ENCODE measurements at regions not wholly inside any gene's neighbourhood (a gene's known extent, or its start where the extent isn't known, plus 50 kb on each side); places are given as distances from the start of the nearest gene placed in this dataset.

- TF ChIP-seq, protein P1, sequence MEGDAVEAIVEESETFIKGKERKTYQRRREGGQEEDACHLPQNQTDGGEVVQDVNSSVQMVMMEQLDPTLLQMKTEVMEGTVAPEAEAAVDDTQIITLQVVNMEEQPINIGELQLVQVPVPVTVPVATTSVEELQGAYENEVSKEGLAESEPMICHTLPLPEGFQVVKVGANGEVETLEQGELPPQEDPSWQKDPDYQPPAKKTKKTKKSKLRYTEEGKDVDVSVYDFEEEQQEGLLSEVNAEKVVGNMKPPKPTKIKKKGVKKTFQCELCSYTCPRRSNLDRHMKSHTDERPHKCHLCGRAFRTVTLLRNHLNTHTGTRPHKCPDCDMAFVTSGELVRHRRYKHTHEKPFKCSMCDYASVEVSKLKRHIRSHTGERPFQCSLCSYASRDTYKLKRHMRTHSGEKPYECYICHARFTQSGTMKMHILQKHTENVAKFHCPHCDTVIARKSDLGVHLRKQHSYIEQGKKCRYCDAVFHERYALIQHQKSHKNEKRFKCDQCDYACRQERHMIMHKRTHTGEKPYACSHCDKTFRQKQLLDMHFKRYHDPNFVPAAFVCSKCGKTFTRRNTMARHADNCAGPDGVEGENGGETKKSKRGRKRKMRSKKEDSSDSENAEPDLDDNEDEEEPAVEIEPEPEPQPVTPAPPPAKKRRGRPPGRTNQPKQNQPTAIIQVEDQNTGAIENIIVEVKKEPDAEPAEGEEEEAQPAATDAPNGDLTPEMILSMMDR (conservative IDR thresholded peaks at IDR 0.05; ENCODE audit: low read depth): no peak
- POLR2A ChIA-PET (ENCODE audit: low non-redundant PET): no interaction called here
- no peak overlapping the region for H3K27ac ChIP-seq
- CTCF ChIA-PET: no interaction called here
- DNase-seq (ENCODE audit: low spot score): no peak
Observed at GRCh38 chr4:59987289-59987688, 1212.8 kb upstream of the ADGRL3 start.

DNA sequence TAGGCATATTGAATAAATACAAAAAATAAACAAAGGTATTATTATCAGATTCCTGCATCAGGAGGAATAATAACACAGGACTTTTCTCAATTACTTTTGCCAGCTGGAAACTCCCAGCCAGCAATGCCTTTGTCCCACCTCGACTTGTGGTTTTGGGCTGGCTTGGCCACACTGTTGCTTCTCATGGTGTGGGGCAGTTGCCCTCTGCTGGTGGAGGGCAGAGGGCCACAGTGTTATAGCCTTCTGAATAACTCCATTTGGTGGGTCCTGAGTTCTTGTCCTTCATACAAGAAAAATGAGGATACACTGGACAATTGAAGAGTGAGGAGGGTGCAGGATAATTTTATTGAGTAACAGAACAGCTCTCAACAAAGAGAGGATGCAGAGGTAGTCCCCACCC, 1206.0 kb upstream of the ADGRL3 start:
- TF ChIP-seq, protein P1 (conservative IDR thresholded peaks at IDR 0.05; ENCODE audit: low read depth): no peak
- CTCF ChIA-PET: interaction anchor here (0.6 to 0.9 kb wide), 2 partner anchors 121 to 668 kb away, joined by 3 read pairs; no protein-coding TSS in a partner anchor
- no peak overlapping the region for H3K27ac ChIP-seq
- no peak for DNase-seq (ENCODE audit: low spot score)
- POLR2A ChIA-PET (ENCODE audit: low non-redundant PET): no interaction called here

DNA sequence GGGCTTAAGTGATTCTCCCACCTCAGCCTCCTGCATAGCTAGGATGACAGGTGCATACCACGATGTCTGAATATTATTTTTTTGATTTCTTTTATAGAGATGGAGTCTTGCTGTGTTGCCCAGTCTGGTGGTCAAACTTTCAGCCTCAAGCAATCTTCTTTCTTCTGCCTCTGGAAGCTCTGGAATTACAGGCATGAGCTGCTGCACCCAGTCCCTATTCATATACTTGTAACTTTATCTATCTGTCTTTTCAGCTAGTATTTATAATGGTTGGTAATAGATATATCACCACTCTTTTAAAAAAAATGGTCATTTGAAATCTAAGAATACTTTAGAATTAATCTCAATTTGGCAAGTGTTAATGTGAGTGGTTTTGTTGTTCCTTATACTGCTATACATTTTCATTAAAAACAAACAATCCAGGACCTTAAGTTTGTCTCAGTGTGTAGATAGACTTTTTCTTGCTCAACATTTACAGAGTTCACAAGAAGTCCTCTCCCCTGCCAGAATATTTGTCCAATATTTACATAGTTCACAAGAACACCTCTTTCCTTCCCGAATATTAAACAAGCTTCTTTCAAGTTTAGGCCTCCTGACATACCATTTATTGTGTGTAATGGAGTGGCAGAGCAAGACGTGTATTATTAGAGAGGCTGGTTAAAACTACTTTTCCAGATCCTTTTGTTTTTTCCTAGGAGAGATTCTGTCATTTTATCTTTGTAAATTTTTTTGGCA, 1197.4 kb upstream of the ADGRL3 start:
- CTCF ChIA-PET: no interaction called here
- DNase-seq (ENCODE audit: low spot score): no peak
- POLR2A ChIA-PET (ENCODE audit: low non-redundant PET): interaction anchor here (0.6 kb wide), 1 partner anchor 43 kb away, joined by 3 read pairs; no protein-coding TSS in a partner anchor

DNA sequence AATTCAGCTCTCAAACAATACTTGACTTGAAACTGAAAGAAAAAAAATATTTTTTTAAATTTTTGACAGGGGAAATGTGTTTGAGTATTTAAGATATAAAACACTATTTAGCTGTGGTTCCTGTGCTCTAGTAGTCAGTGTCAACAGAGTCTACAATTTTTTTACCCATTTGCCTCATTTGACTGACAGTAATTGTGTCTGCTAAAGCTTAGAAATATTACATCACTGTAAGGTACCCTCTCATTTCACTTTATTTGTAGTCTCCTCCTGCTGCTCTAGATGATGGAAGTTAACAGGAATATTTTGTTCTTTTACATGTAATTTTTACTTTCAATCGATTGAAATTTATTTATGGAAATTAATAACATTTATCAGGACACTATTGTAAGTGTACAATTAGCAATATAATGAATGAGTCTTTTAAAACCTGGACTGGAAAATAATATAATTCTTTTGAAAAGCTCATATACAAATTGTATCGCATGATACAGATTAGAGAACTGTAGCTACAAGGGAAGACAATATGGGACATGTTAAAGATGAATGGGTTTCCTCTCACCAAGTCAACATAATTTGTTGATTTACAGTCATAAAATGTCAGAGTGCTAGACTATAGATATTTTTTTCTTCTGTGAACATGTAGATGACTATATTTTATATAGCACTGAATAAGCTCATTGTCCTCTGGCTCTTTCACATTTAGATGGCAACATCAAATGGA, 1186.5 kb upstream of the ADGRL3 start:
- TF ChIP-seq, protein P1 (conservative IDR thresholded peaks at IDR 0.05; ENCODE audit: low read depth): no peak
- ChIA-PET CTCF (interaction anchor here (0.6 kb wide), 1 partner anchor 16 kb away, joined by 4 read pairs; no protein-coding TSS in a partner anchor), POLR2A (ENCODE audit: low non-redundant PET) (no interaction called here)
- no peak for DNase-seq (ENCODE audit: low spot score)
- no peak overlapping the region for H3K27ac ChIP-seq

More for the DNA sequence above, 1197.4 kb upstream of the ADGRL3 start:
- TF ChIP-seq, protein P1 (conservative IDR thresholded peaks at IDR 0.05; ENCODE audit: low read depth): no peak
- no peak overlapping the region for H3K27ac ChIP-seq

GRCh38 chr4:60016971-60017370, 1183.2 kb upstream of the ADGRL3 start:
- ChIA-PET POLR2A (ENCODE audit: low non-redundant PET) (no interaction called here), CTCF (no interaction called here)
- DNase-seq (ENCODE audit: low spot score): no peak
- no peak overlapping the region for H3K27ac ChIP-seq
- TF ChIP-seq, protein P1 (conservative IDR thresholded peaks at IDR 0.05; ENCODE audit: low read depth): no peak

- TF ChIP-seq, protein P1 (conservative IDR thresholded peaks at IDR 0.05; ENCODE audit: low read depth): no peak
- CTCF ChIA-PET: interaction anchor here (0.7 kb wide), 1 partner anchor 309 kb away, joined by 4 read pairs; no protein-coding TSS in a partner anchor
- no peak overlapping the region for H3K27ac ChIP-seq
- DNase-seq (ENCODE audit: low spot score): no peak
- POLR2A ChIA-PET (ENCODE audit: low non-redundant PET): no interaction called here
Observed at GRCh38 chr4:60019180-60019579, 1180.9 kb upstream of the ADGRL3 start.

All from RWPE1 (cell line).